ENCODE measurements at regions not wholly inside any gene's neighbourhood (a gene's known extent, or its start where the extent isn't known, plus 50 kb on each side); places are given as distances from the start of the nearest gene placed in this dataset.

DNA sequence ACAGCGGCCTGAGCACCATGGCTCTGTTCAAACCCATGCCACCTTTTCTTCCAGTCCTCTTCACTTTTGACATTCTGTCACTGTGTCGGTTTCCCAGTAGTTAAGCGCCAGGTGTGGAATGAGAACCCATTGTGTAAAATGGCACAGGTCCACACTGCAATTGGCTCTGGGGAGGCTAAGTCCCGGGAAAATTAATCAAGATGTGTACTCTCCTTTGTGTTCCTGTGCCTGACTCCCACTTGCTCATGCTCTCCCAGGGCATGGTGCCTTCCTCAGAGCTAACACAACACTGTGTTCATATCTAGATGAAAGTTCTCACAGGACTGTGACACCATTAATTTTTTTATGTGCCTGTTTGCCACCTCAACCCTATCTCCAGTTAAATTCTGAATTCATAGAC is 59.0 kb upstream of the BTG3 start:
- TF ChIP-seq CTCF (conservative IDR thresholded peaks at IDR 0.05): no peak
- no peak for TF ChIP-seq EZH2 (IDR thresholded peaks at IDR 0.05; ENCODE audit: low read depth)

Measured in PC-9 (cell line).